K562 (cell line): ENCODE measurements at regions not wholly inside any gene's neighbourhood (a gene's known extent, or its start where the extent isn't known, plus 50 kb on each side); places are given as distances from the start of the nearest gene placed in this dataset.

Experiments used
- ATAC-seq: fragments of 200-7000 bp; cut with Tn5 transposase; 3 replicates; pipeline ENCODE4 v1.9.1; 2020; ENCODE audit warnings: moderate library complexity
- BruUV-seq: library from RNA; stranded (reverse); fragments of 400-500 nt; replicated peaks from 2 replicates; lab custom pipeline; 2021; lab: Mats Ljungman, UMichigan
- CTCF ChIA-PET: fragments of 300-600 bp; formaldehyde crosslinking; extraction: SDS; loops from one replicate; lab custom pipeline; 2021; ENCODE audit warnings: low intra/inter-chr PET ratio; lab: Yijun Ruan, JAX
- POLR2A ChIA-PET: fragments of 300-600, 350-650 bp; sonication (Branson Sonifier 250); formaldehyde crosslinking; extraction: SDS; loops from one replicate; lab custom pipeline; 2021; ENCODE audit warnings: antibody characterized with exemption, inconsistent platforms; lab: Yijun Ruan, JAX
- DNase-seq, 4 experiments: peaks; one replicate each; pipeline versions ENCODE4 v3.0.0 to v3.0.0-alpha.2; 2011 to 2018; ENCODE audit warnings: low spot score in 3 of 4, mixed read lengths in 3 of 4; ENCODE audit errors: extremely low read depth in 1 of 4
- FAIRE-seq: peaks from 2 replicates; lab custom pipeline; 2011; peaks lifted over from hg19 to GRCh38; lab: Jason Lieb, UNC
- H2AFZ ChIP-seq: 2 replicates; pipeline ENCODE4 v1.6.0; 2011; ENCODE audit warnings: low read depth, low read length, control low read depth, inconsistent platforms
- H3K27ac ChIP-seq: fragments of 200-600 bp; 3 replicates; pipeline ENCODE4 v1.8.0; 2011; ENCODE audit warnings: low read depth, mild to moderate bottlenecking, control low read depth, inconsistent platforms, low read length, moderate library complexity, mixed read lengths; ENCODE audit errors: extremely low read depth
- H3K27me3 ChIP-seq, 2 experiments: fragments of 300-600 bp in 1 of 2; 2 replicates in 1 of 2; 3 replicates in 1 of 2; pipeline versions ENCODE4 v1.6.0 to v1.8.0; 2011; ENCODE audit warnings: inconsistent platforms in 2 of 2, low read length in 2 of 2, mild to moderate bottlenecking in 1 of 2, mixed read lengths in 1 of 2, moderate library complexity in 1 of 2; ENCODE audit not compliant: control insufficient read depth in 2 of 2, insufficient read depth in 2 of 2
- H3K36me3 ChIP-seq: fragments of 300-600 bp; 3 replicates; pipeline ENCODE4 v1.8.0; 2011; ENCODE audit warnings: mild to moderate bottlenecking, low read length, inconsistent platforms; ENCODE audit not compliant: control insufficient read depth, insufficient read depth
- H3K4me1 ChIP-seq, 2 experiments: fragments of 200-600 bp in 1 of 2; replicated peaks in 1 of 2; 2 replicates in 1 of 2; 3 replicates in 1 of 2; pipeline versions ENCODE4 v1.5.1 to v1.8.0; 2011; ENCODE audit warnings: inconsistent platforms in 2 of 2, low read length in 2 of 2, mild to moderate bottlenecking in 1 of 2, mixed read lengths in 1 of 2, moderate library complexity in 1 of 2; ENCODE audit not compliant: control insufficient read depth in 2 of 2, insufficient read depth in 2 of 2
- H3K4me2 ChIP-seq: 2 replicates; pipeline ENCODE4 v1.6.1; 2011; ENCODE audit warnings: low read length, control low read depth, inconsistent platforms, mixed read lengths; ENCODE audit not compliant: insufficient read depth
- H3K4me3 ChIP-seq: fragments of 200-600 bp; sonication (generic), shearing (Covaris generic); 2 replicates; pipeline ENCODE4 v1.5.1; 2016; ENCODE audit warnings: control low read depth, inconsistent platforms
- H3K79me2 ChIP-seq: fragments of 200-600 bp; 3 replicates; pipeline ENCODE4 v1.8.0; 2011; ENCODE audit warnings: low read length, inconsistent platforms; ENCODE audit not compliant: control insufficient read depth, insufficient read depth
- H3K9ac ChIP-seq, 2 experiments: 2 replicates each; pipeline versions ENCODE4 v1.6.0 to v1.6.1; 2011; ENCODE audit warnings: low read depth in 2 of 2, low read length in 2 of 2, control low read depth in 1 of 2, inconsistent platforms in 1 of 2, mild to moderate bottlenecking in 1 of 2, mixed read lengths in 1 of 2; ENCODE audit not compliant: insufficient read depth in 1 of 2
- H3K9me1 ChIP-seq: one replicate; pipeline ENCODE4 v1.6.0; 2011; ENCODE audit warnings: inconsistent platforms, mild to moderate bottlenecking, low read length, moderate library complexity; ENCODE audit not compliant: control insufficient read depth, insufficient read depth
- H3K9me3 ChIP-seq: replicated peaks from 2 replicates; pipeline ENCODE4 v1.5.1; 2011; ENCODE audit warnings: low read depth, low read length, inconsistent platforms; ENCODE audit not compliant: control insufficient read depth, insufficient read depth
- H4K20me1 ChIP-seq: replicated peaks from 2 replicates; pipeline ENCODE4 v1.6.1; 2011; ENCODE audit warnings: low read length, inconsistent platforms, mixed read lengths; ENCODE audit not compliant: control insufficient read depth, insufficient read depth
- CBX5 ChIP-seq: IDR thresholded peaks from 2 replicates; pipeline ENCODE4 v1.6.1; 2014; ENCODE audit warnings: low read depth, borderline replicate concordance
- CTBP1 ChIP-seq: fragments of 450-650 bp; IDR thresholded peaks from 2 replicates; pipeline ENCODE4 v1.6.1; 2016; ENCODE audit warnings: borderline replicate concordance
- HCFC1 ChIP-seq: IDR thresholded peaks from 2 replicates; pipeline ENCODE4 v1.6.1; 2012; ENCODE audit warnings: low read depth, low read length, improper control_type of control experiment
- HMGN3 ChIP-seq: IDR thresholded peaks from 2 replicates; pipeline ENCODE4 v1.6.1; 2011; ENCODE audit warnings: borderline replicate concordance, low read depth, mild to moderate bottlenecking, mixed read lengths, low read length; ENCODE audit not compliant: insufficient read length; ENCODE audit errors: extremely low read depth
- KDM1A ChIP-seq, 2 experiments: fragments of 450-650 bp; IDR thresholded peaks; 2 replicates each; pipeline ENCODE4 v1.6.1; 2016; ENCODE audit warnings: mild to moderate bottlenecking in 2 of 2
- MAZ ChIP-seq, 2 experiments: fragments of 450-650 bp in 1 of 2; sonication (generic) in 1 of 2; formaldehyde crosslinking; IDR thresholded peaks in 1 of 2; conservative IDR thresholded peaks in 1 of 2; 2 replicates each; pipeline versions ENCODE4 v1.4.0 to v1.5.0; 2020; ENCODE audit warnings: mild to moderate bottlenecking in 1 of 2, missing genetic modification reagents in 1 of 2
- NCOA2 ChIP-seq, 2 experiments: fragments of 450-650 bp; IDR thresholded peaks; 2 replicates each; pipeline ENCODE4 v1.6.1; 2018; ENCODE audit warnings: mild to moderate bottlenecking in 2 of 2, moderate library complexity in 1 of 2; ENCODE audit not compliant: partially characterized antibody in 2 of 2
- NCOA4 ChIP-seq: fragments of 450-650 bp; IDR thresholded peaks from 2 replicates; pipeline ENCODE4 v1.6.1; 2018; ENCODE audit warnings: mild to moderate bottlenecking; ENCODE audit not compliant: partially characterized antibody
- NCOR1 ChIP-seq: fragments of 450-650 bp; IDR thresholded peaks from 2 replicates; pipeline ENCODE4 v1.6.1; 2016; ENCODE audit warnings: mild to moderate bottlenecking, moderate library complexity
- PHB ChIP-seq: fragments of 250-450 bp; sonication (Bioruptor Pico); IDR thresholded peaks from 2 replicates; pipeline ENCODE4 v1.5.0; 2021
- PHF20 ChIP-seq: fragments of 450-650 bp; IDR thresholded peaks from 2 replicates; pipeline ENCODE4 v1.6.1; 2018; ENCODE audit not compliant: partially characterized antibody
- SREBF2 ChIP-seq: sonication (generic); formaldehyde crosslinking; IDR thresholded peaks from 2 replicates; pipeline ENCODE4 v1.4.0; 2020; ENCODE audit warnings: mild to moderate bottlenecking, missing genetic modification reagents
- STAT5B ChIP-seq: fragments of 250-450 bp; sonication (Bioruptor Pico); IDR thresholded peaks from 2 replicates; pipeline ENCODE4 v1.8.0; 2021; ENCODE audit warnings: mild to moderate bottlenecking, inconsistent platforms
- TCF7 ChIP-seq: sonication (generic); IDR thresholded peaks from 2 replicates; pipeline ENCODE4 v1.6.1; 2016; ENCODE audit warnings: antibody characterized with exemption, borderline replicate concordance
- XRCC5 ChIP-seq: fragments of 200-400 bp; formaldehyde crosslinking; IDR thresholded peaks from 2 replicates; pipeline ENCODE4 v1.6.1; 2017; ENCODE audit warnings: low read depth, mild to moderate bottlenecking, low read length
- YBX1 ChIP-seq: fragments of 450-650 bp; IDR thresholded peaks from 2 replicates; pipeline ENCODE4 v1.7.1; 2016; ENCODE audit warnings: mild to moderate bottlenecking
- ZBTB26 ChIP-seq: fragments of 450-650 bp; formaldehyde crosslinking; IDR thresholded peaks from 2 replicates; pipeline ENCODE4 v1.4.0; 2022; ENCODE audit warnings: missing genetic modification characterization
- WGBS: fragments of 100-300 bp; shearing (Covaris generic); methylation state at CpG from one replicate; pipeline ENCODE4 v1.1.6; 2016; ENCODE audit warnings: low coverage, mixed read lengths; ENCODE audit not compliant: insufficient coverage; ENCODE audit errors: missing lambda C conversion rate; 5-methylcytosine and 5-hydroxymethylcytosine counted together
- in situ Hi-C: fragments of 300-500 bp; cut with MboI; formaldehyde crosslinking; loops from 4 replicates; pipeline ENCODE4 v1.15.0; 2018; ENCODE audit warnings: inconsistent platforms, mixed read lengths
- intact Hi-C: fragments of 100-400 bp; cut with micrococcal nuclease; formaldehyde crosslinking; loops from 2 replicates; pipeline ENCODE4 v1.14.2; 2022

- no peaks in the 10 kb centered on the region for H3K36me3 ChIP-seq
- in situ Hi-C loops = no loop called here
- no peak overlapping the region for H3K4me3 ChIP-seq
- no peak overlapping the region for H3K9ac ChIP-seq
- TF ChIP-seq KDM1A (IDR thresholded peaks at IDR 0.05) (no peak), YBX1 (no peak), MAZ (CRISPR knock-in tag; conservative IDR thresholded peaks at IDR 0.05 in 1 of 2, IDR thresholded peaks at IDR 0.05 in 1 of 2) (no peak), ZBTB26 (CRISPR knock-in tag) (no peak), XRCC5 (no peak), PHB (CRISPR knock-in tag) (no peak), NCOA4 (no peak), TCF7 (no peak), HCFC1 (no peak), CBX5 (no peak), SREBF2 (CRISPR knock-in tag) (no peak), HMGN3 (no peak), NCOA2 (IDR thresholded peaks at IDR 0.05; ENCODE audit: partially characterized antibody in 2 of 2) (no peak), NCOR1 (no peak), PHF20 (no peak), STAT5B (no peak), CTBP1 (no peak)
- H3K27me3 ChIP-seq = no peaks in the 10 kb centered on the region
- DNase-seq (no peak), FAIRE-seq (no peak), ATAC-seq (no peak)
- CTCF ChIA-PET = interaction anchor here (0.6 kb wide), 1 partner anchor 34 kb away, joined by 3 read pairs; no protein-coding TSS in a partner anchor
- H3K4me1 ChIP-seq = peaks cover 0 to 4% of the 10 kb centered on the region in 2 experiments; a peak in 2 of 5 replicates
- no peak overlapping the region for H3K27ac ChIP-seq
- no peaks in the 10 kb centered on the region for H3K9me3 ChIP-seq
- WGBS = 9% methylated on average over 2 of the region's 3 CpGs
- H3K79me2 ChIP-seq = no peaks in the 10 kb centered on the region
- no TSS peak for BruUV-seq
- intact Hi-C loops = no loop called here
- no peak overlapping the region for H3K4me2 ChIP-seq
- no peaks in the 10 kb centered on the region for H3K9me1 ChIP-seq
- POLR2A ChIA-PET = interaction anchor here (1.1 kb wide), 1 partner anchor 13 kb away, joined by 3 read pairs; no protein-coding TSS in a partner anchor
- H2AFZ ChIP-seq = no peak overlapping the region
- H4K20me1 ChIP-seq = no peaks in the 10 kb centered on the region
Measured at GRCh38 chr3:71994906-71995305, 210.0 kb upstream of the PROK2 start.
